GM12864 (cell line): ENCODE measurements at regions not wholly inside any gene's neighbourhood (a gene's known extent, or its start where the extent isn't known, plus 50 kb on each side); places are given as distances from the start of the nearest gene placed in this dataset.

Experiments
- DNase-seq: peaks from one replicate; pipeline ENCODE4 v3.0.0-alpha.2; 2011; ENCODE audit warnings: low read depth
- H3K4me3 ChIP-seq: 2 replicates; pipeline ENCODE4 v1.5.1; 2011; ENCODE audit warnings: mild to moderate bottlenecking, low read depth, low read length, control low read depth
- CTCF ChIP-seq: IDR thresholded peaks from 2 replicates; pipeline ENCODE4 v1.5.1; 2011; ENCODE audit warnings: low read depth, mild to moderate bottlenecking, moderate library complexity, low read length, control low read depth, inconsistent platforms; ENCODE audit errors: missing control alignments

DNA sequence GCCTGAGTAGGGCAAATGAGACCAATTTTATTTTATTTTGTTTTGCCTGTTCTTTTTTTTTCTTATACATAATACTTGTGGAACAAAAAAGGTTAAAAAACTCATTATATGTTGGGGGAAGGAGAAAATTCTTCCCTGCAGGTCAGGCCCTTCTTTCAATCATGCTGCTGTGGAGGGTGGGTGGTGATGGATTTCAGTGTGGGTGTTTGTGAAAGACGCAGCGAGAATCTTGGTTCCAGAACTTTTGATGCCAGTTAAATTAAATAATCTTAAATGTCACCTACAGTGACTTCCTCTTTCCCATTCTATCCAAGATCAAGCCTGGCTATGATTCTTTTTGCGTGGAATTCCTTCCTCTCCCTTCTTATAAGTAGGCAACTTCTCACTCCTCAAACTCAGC lies 595.8 kb upstream of the EEF2KMT start:
- no peak for TF ChIP-seq CTCF
- DNase-seq = no peak
- no peak overlapping the region for H3K4me3 ChIP-seq

GRCh38 chr16:5681966-5682365 lies 584.4 kb upstream of the EEF2KMT start:
- no peak for TF ChIP-seq CTCF
- DNase-seq = no peak

GRCh38 chr16:5678371-5678770 lies 580.8 kb upstream of the EEF2KMT start:
- no peak for DNase-seq
- no peak for TF ChIP-seq CTCF

More at GRCh38 chr16:5681966-5682365, 584.4 kb upstream of the EEF2KMT start:
- no peak overlapping the region for H3K4me3 ChIP-seq

DNA sequence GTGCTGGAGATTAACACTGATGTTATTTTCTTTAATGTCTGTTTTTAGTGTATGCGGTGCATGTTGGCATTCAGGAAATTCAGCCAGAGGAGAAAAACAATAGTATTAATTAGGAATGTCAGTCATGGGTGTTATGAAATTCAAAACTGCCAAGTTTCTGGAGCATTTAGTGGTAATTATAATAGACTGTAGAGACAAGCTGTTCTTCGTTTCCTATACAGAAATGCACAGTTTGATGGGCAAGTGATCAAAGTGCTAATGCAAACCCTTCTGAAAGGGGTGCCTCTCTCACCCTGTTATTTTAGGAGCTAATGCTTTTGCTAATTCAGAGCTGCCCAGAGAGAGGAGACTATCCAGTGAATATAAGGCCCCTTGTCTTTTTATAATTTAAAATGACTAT lies 573.8 kb upstream of the EEF2KMT start:
- DNase-seq = no peak
- no peak for TF ChIP-seq CTCF
- no peak overlapping the region for H3K4me3 ChIP-seq

More at GRCh38 chr16:5678371-5678770, 580.8 kb upstream of the EEF2KMT start:
- no peak overlapping the region for H3K4me3 ChIP-seq

DNA sequence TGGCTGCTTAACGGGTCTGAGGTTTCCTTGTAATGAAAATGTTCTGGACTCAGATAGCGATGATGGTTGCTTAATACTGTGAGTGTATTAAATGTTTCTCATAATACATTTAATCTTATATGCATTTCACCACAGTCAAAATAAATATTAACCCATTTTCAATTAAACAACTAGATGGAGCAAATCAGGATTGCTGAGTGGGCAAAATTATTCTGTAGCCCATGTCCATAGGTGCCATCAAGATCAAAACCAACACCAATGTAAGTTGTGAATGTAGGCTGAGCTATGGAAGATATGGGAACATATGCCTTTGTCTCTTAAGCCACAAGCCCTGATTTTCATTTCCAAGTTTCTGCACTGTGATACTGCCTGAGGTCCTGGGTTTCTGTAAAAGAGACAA lies 572.6 kb upstream of the EEF2KMT start:
- no peak for TF ChIP-seq CTCF
- no peak for DNase-seq
- H3K4me3 ChIP-seq = no peak overlapping the region

DNA sequence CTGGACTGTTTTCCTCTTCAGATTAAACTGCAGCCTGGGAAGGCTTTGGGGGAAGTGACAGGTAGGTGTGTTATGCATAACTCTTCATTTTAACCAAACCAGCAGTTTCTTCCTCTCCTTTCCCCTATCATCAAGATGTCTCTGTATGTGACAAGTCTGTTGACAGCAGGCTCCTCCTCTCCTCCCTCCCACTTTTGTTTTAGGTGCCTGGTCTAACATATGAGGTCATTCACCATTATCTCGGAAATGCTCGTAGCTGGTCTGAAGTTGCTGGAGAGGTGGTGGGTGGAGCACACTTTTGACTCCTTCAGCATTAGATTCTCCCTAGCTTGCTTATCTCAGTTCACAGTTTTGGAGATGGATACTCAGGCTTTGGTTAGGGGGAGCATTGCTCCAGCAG lies 571.0 kb upstream of the EEF2KMT start:
- DNase-seq = no peak
- no peak for TF ChIP-seq CTCF

DNA sequence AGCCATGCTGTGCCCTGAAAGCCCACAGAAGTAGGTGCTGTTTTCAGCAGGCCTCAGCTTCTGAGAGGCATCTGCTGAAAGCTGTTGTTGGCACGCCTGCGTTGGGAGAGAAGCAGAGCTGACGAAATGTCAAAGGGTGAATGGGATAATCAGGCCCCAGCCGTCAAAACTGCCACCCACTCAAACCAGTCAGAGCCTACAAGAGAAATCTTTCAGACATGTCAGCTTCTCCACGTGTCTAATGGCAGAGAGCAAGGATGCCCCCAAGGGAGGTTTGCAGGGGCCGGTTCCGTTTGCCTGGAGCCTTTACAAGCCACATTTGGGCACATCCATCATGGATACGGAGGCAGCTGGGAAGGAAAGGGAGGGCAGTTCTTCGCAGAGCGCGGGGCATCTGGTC lies 568.2 kb upstream of the EEF2KMT start:
- TF ChIP-seq CTCF = no peak
- DNase-seq = no peak
- H3K4me3 ChIP-seq = no peak overlapping the region

More for the DNA sequence above, 571.0 kb upstream of the EEF2KMT start:
- H3K4me3 ChIP-seq = no peak overlapping the region
